HEK293 (cell line): ENCODE measurements at regions not wholly inside any gene's neighbourhood (a gene's known extent, or its start where the extent isn't known, plus 50 kb on each side); places are given as distances from the start of the nearest gene placed in this dataset.

ENCODE experiments used
- CTCF ChIA-PET: fragments of 350-600 bp; formaldehyde crosslinking; extraction: SDS; loops from one replicate; lab custom pipeline; 2021; ENCODE audit warnings: antibody characterized with exemption; lab: Yijun Ruan, JAX
- POLR2A ChIA-PET: fragments of 300-600 bp; formaldehyde crosslinking; extraction: SDS; loops from one replicate; lab custom pipeline; 2020; ENCODE audit warnings: antibody characterized with exemption, inconsistent platforms; lab: Yijun Ruan, JAX
- H3K27ac ChIP-seq: fragments of 200-500 bp; sonication (Bioruptor generic); 2 replicates; pipeline ENCODE4 v1.5.1; 2014; ENCODE audit warnings: low read depth, low read length, control low read depth, inconsistent platforms; ENCODE audit errors: extremely low read depth
- H3K36me3 ChIP-seq, 2 experiments: fragments of 200-500 bp in 1 of 2; sonication (Bioruptor generic) in 1 of 2; 1 replicate in 1 of 2; 2 replicates in 1 of 2; pipeline ENCODE4 v1.5.1; 2014 to 2017; ENCODE audit warnings: inconsistent platforms in 2 of 2, low read length in 2 of 2; ENCODE audit not compliant: control insufficient read depth in 2 of 2, insufficient read depth in 1 of 2
- H3K4me1 ChIP-seq: fragments of 200-500 bp; sonication (Bioruptor generic); 2 replicates; pipeline ENCODE4 v1.5.1; 2014; ENCODE audit warnings: mild to moderate bottlenecking, low read length, inconsistent platforms; ENCODE audit not compliant: control insufficient read depth, insufficient read depth
- H3K4me3 ChIP-seq: 2 replicates; pipeline ENCODE4 v1.5.1; 2011; ENCODE audit warnings: low read depth, mild to moderate bottlenecking, control low read depth, low read length, moderate library complexity
- H3K9me3 ChIP-seq: fragments of 200-500 bp; sonication (Bioruptor generic); 2 replicates; pipeline ENCODE4 v1.5.1; 2014; ENCODE audit warnings: low read depth, low read length, inconsistent platforms; ENCODE audit not compliant: control insufficient read depth, insufficient read depth
- AEBP2 ChIP-seq: fragments of 450-650 bp; formaldehyde crosslinking; IDR thresholded peaks from 2 replicates; pipeline ENCODE4 v1.5.1; 2016; ENCODE audit warnings: missing biosample characterization, missing genetic modification characterization, borderline replicate concordance
- CTCF ChIP-seq: fragments of 450-650 bp; formaldehyde crosslinking; IDR thresholded peaks from 2 replicates; pipeline ENCODE4 v1.5.1; 2016; ENCODE audit warnings: missing biosample characterization, missing genetic modification characterization
- GLI4 ChIP-seq: fragments of 450-650 bp; formaldehyde crosslinking; IDR thresholded peaks from 2 replicates; pipeline ENCODE4 v1.5.1; 2016; ENCODE audit warnings: missing biosample characterization, missing genetic modification characterization
- GLIS1 ChIP-seq: fragments of 450-650 bp; formaldehyde crosslinking; IDR thresholded peaks from 2 replicates; pipeline ENCODE4 v1.5.1; 2016; ENCODE audit warnings: missing biosample characterization, missing genetic modification characterization
- KLF16 ChIP-seq: fragments of 450-650 bp; formaldehyde crosslinking; IDR thresholded peaks from 2 replicates; pipeline ENCODE4 v1.5.1; 2017; ENCODE audit warnings: missing biosample characterization, missing genetic modification characterization
- REPIN1 ChIP-seq: fragments of 450-650 bp; formaldehyde crosslinking; IDR thresholded peaks from 2 replicates; pipeline ENCODE4 v1.5.1; 2017; ENCODE audit warnings: missing biosample characterization, missing genetic modification characterization, low read depth
- REST ChIP-seq: fragments of 450-650 bp; formaldehyde crosslinking; IDR thresholded peaks from 2 replicates; pipeline ENCODE4 v1.5.1; 2016; ENCODE audit warnings: missing biosample characterization, missing genetic modification characterization
- ZBTB44 ChIP-seq: fragments of 450-650 bp; IDR thresholded peaks from 2 replicates; pipeline ENCODE4 v1.5.1; 2018; ENCODE audit warnings: missing biosample characterization, mild to moderate bottlenecking, missing genetic modification characterization
- ZNF18 ChIP-seq: fragments of 450-650 bp; formaldehyde crosslinking; IDR thresholded peaks from 2 replicates; pipeline ENCODE4 v1.5.1; 2016; ENCODE audit warnings: missing biosample characterization, missing genetic modification characterization
- ZNF211 ChIP-seq: fragments of 450-650 bp; formaldehyde crosslinking; IDR thresholded peaks from 2 replicates; pipeline ENCODE4 v1.5.1; 2016; ENCODE audit warnings: low read depth, missing biosample characterization, missing genetic modification characterization
- ZNF280D ChIP-seq: fragments of 450-650 bp; formaldehyde crosslinking; IDR thresholded peaks from 2 replicates; pipeline ENCODE4 v1.5.1; 2016; ENCODE audit warnings: missing biosample characterization, missing genetic modification characterization
- ZNF404 ChIP-seq: fragments of 450-650 bp; formaldehyde crosslinking; IDR thresholded peaks from 2 replicates; pipeline ENCODE4 v1.5.1; 2017; ENCODE audit warnings: missing biosample characterization, missing genetic modification characterization
- ZNF416 ChIP-seq: fragments of 450-650 bp; formaldehyde crosslinking; IDR thresholded peaks from 2 replicates; pipeline ENCODE4 v1.5.1; 2016; ENCODE audit warnings: missing biosample characterization, missing genetic modification characterization
- ZNF501 ChIP-seq: fragments of 450-650 bp; formaldehyde crosslinking; IDR thresholded peaks from 2 replicates; pipeline ENCODE4 v1.5.1; 2016; ENCODE audit warnings: missing biosample characterization, missing genetic modification characterization
- ZNF530 ChIP-seq: fragments of 450-650 bp; formaldehyde crosslinking; IDR thresholded peaks from 2 replicates; pipeline ENCODE4 v1.5.1; 2016; ENCODE audit warnings: low read depth, missing biosample characterization, missing genetic modification characterization
- ZNF571 ChIP-seq: fragments of 450-650 bp; formaldehyde crosslinking; IDR thresholded peaks from 2 replicates; pipeline ENCODE4 v1.5.0; 2017; ENCODE audit warnings: missing biosample characterization, missing genetic modification characterization
- ZNF585B ChIP-seq: fragments of 450-650 bp; formaldehyde crosslinking; IDR thresholded peaks from 2 replicates; pipeline ENCODE4 v1.5.1; 2016; ENCODE audit warnings: missing biosample characterization, missing genetic modification characterization
- ZNF610 ChIP-seq: fragments of 450-650 bp; formaldehyde crosslinking; IDR thresholded peaks from 2 replicates; pipeline ENCODE4 v1.5.1; 2016; ENCODE audit warnings: missing biosample characterization, missing genetic modification characterization, borderline replicate concordance
- ZNF621 ChIP-seq: fragments of 450-650 bp; formaldehyde crosslinking; IDR thresholded peaks from 2 replicates; pipeline ENCODE4 v1.5.1; 2017; ENCODE audit warnings: missing biosample characterization, missing genetic modification characterization
- ZNF623 ChIP-seq: fragments of 450-650 bp; formaldehyde crosslinking; IDR thresholded peaks from 2 replicates; pipeline ENCODE4 v1.5.1; 2016; ENCODE audit warnings: missing biosample characterization, missing genetic modification characterization
- ZNF629 ChIP-seq: fragments of 450-650 bp; formaldehyde crosslinking; IDR thresholded peaks from 2 replicates; pipeline ENCODE4 v1.5.1; 2017; ENCODE audit warnings: missing biosample characterization, missing genetic modification characterization
- ZNF777 ChIP-seq: fragments of 450-650 bp; formaldehyde crosslinking; IDR thresholded peaks from 2 replicates; pipeline ENCODE4 v1.5.1; 2017; ENCODE audit warnings: missing biosample characterization, missing genetic modification characterization, borderline replicate concordance

GRCh38 chr10:128959746-128960145 is 507.3 kb upstream of the MGMT start:
- no peaks in the 10 kb centered on the region for H3K4me1 ChIP-seq
- no peak overlapping the region for H3K4me3 ChIP-seq
- TF ChIP-seq GLIS1 (tag by site-specific recombination), result no peak
- no peak for TF ChIP-seq ZNF621 (tag by site-specific recombination)
- no peak for TF ChIP-seq ZNF416 (tag by site-specific recombination)
- TF ChIP-seq GLI4 (tag by site-specific recombination), result no peak
- no peak for TF ChIP-seq ZNF629 (tag by site-specific recombination)
- no peak for TF ChIP-seq KLF16 (tag by site-specific recombination)
- ChIA-PET POLR2A (no interaction called here), CTCF (no interaction called here)
- H3K36me3 ChIP-seq, result no peaks in the 10 kb centered on the region
- H3K9me3 ChIP-seq, result no peaks in the 10 kb centered on the region
- H3K27ac ChIP-seq, result no peak overlapping the region

GRCh38 chr10:128960517-128960916 is 506.5 kb upstream of the MGMT start:
- Histone ChIP-seq H3K36me3 (no peaks in the 10 kb centered on the region), H3K4me3 (no peak overlapping the region), H3K27ac (no peak overlapping the region), H3K4me1 (no peaks in the 10 kb centered on the region), H3K9me3 (no peaks in the 10 kb centered on the region)
- ChIA-PET CTCF (no interaction called here), POLR2A (no interaction called here)
- TF ChIP-seq ZNF404 (tag by site-specific recombination) (no peak), ZBTB44 (tag by site-specific recombination) (no peak), ZNF501 (tag by site-specific recombination) (no peak), ZNF280D (tag by site-specific recombination) (no peak), REPIN1 (tag by site-specific recombination) (no peak), ZNF623 (no peak), ZNF777 (tag by site-specific recombination) (no peak), ZNF585B (no peak), CTCF (tag by site-specific recombination) (no peak), AEBP2 (tag by site-specific recombination) (no peak), ZNF571 (tag by site-specific recombination) (no peak), ZNF211 (tag by site-specific recombination) (no peak), ZNF610 (tag by site-specific recombination) (no peak), REST (tag by site-specific recombination) (no peak), ZNF530 (no peak), ZNF18 (no peak)
